DOHH2 (cell line): ENCODE measurements at regions not wholly inside any gene's neighbourhood (a gene's known extent, or its start where the extent isn't known, plus 50 kb on each side); places are given as distances from the start of the nearest gene placed in this dataset.

Experiments used
- H3F3A ChIP-seq: fragments of 200-600 bp; sonication (generic), shearing (Covaris generic); 2 replicates; pipeline ENCODE4 v1.6.0; 2016; ENCODE audit warnings: antibody characterized with exemption, mild to moderate bottlenecking; ENCODE audit not compliant: control insufficient read depth, insufficient read depth
- H3K27ac ChIP-seq: fragments of 200-600 bp; sonication (generic); 2 replicates; pipeline ENCODE4 v1.5.1; 2014; ENCODE audit warnings: low read depth, mild to moderate bottlenecking, low read length, moderate library complexity
- H3K27me3 ChIP-seq: fragments of 200-600 bp; sonication (generic); 2 replicates; pipeline ENCODE4 v1.6.1; 2014; ENCODE audit warnings: mild to moderate bottlenecking, low read length, mixed read lengths; ENCODE audit not compliant: control insufficient read depth
- H3K36me3 ChIP-seq: fragments of 200-600 bp; sonication (generic); 2 replicates; pipeline ENCODE4 v1.6.1; 2014; ENCODE audit warnings: mild to moderate bottlenecking, low read length, moderate library complexity, mixed read lengths; ENCODE audit not compliant: control insufficient read depth
- H3K4me1 ChIP-seq: fragments of 200-600 bp; sonication (generic); 2 replicates; pipeline ENCODE4 v1.6.1; 2014; ENCODE audit warnings: mild to moderate bottlenecking, low read length, mixed read lengths; ENCODE audit not compliant: control insufficient read depth
- H3K4me2 ChIP-seq: fragments of 200-600 bp; sonication (generic); 2 replicates; pipeline ENCODE4 v1.6.0; 2014; ENCODE audit warnings: mild to moderate bottlenecking, low read length, moderate library complexity
- H3K4me3 ChIP-seq: fragments of 200-600 bp; sonication (generic); 2 replicates; pipeline ENCODE4 v1.5.1; 2014; ENCODE audit warnings: mild to moderate bottlenecking, low read length, mixed read lengths
- H3K79me2 ChIP-seq: fragments of 200-600 bp; sonication (generic); 2 replicates; pipeline ENCODE4 v1.6.1; 2014; ENCODE audit warnings: mild to moderate bottlenecking, low read length, mixed read lengths; ENCODE audit not compliant: control insufficient read depth
- H3K9me2 ChIP-seq: fragments of 200-600 bp; sonication (generic); replicated peaks from 2 replicates; pipeline ENCODE4 v1.6.1; 2014; ENCODE audit warnings: mild to moderate bottlenecking, low read length, mixed read lengths; ENCODE audit not compliant: control insufficient read depth
- H3K9me3 ChIP-seq: fragments of 200-600 bp; sonication (generic); 2 replicates; pipeline ENCODE4 v1.6.1; 2014; ENCODE audit warnings: antibody characterized with exemption, low read length, mixed read lengths; ENCODE audit not compliant: control insufficient read depth, insufficient read depth
- H4K20me1 ChIP-seq: fragments of 200-600 bp; sonication (generic); 2 replicates; pipeline ENCODE4 v1.6.0; 2014; ENCODE audit warnings: low read depth, mild to moderate bottlenecking, antibody characterized with exemption, low read length, moderate library complexity; ENCODE audit not compliant: control insufficient read depth, insufficient read depth
- CTCF ChIP-seq: fragments of 200-600 bp; sonication (generic); IDR thresholded peaks from one replicate; pipeline ENCODE4 v1.5.1; 2014; ENCODE audit warnings: antibody characterized with exemption, mild to moderate bottlenecking, low read depth, low read length; ENCODE audit not compliant: poor library complexity, severe bottlenecking
- EZH2phosphoT487 ChIP-seq: fragments of 200-600 bp; sonication (generic); IDR thresholded peaks from 2 replicates; pipeline ENCODE4 v1.6.1; 2017; ENCODE audit warnings: borderline replicate concordance, mild to moderate bottlenecking, antibody characterized with exemption, low read length, moderate library complexity, mixed read lengths

- Histone ChIP-seq H3K79me2 (no peaks in the 10 kb centered on the region), H3F3A (no peaks in the 10 kb centered on the region), H3K36me3 (no peaks in the 10 kb centered on the region), H3K4me1 (no peaks in the 10 kb centered on the region), H3K4me3 (no peak overlapping the region), H3K9me2 (no peaks in the 10 kb centered on the region), H3K27me3 (no peaks in the 10 kb centered on the region), H3K4me2 (no peak overlapping the region), H3K27ac (no peak overlapping the region), H4K20me1 (no peaks in the 10 kb centered on the region), H3K9me3 (no peaks in the 10 kb centered on the region)
- no peak for TF ChIP-seq CTCF
- TF ChIP-seq EZH2phosphoT487 = no peak
Observed at GRCh38 chr13:83281654-83282053, 600.6 kb downstream of the SLITRK1 start.

- Histone ChIP-seq H3K27me3 (no peaks in the 10 kb centered on the region), H3F3A (no peaks in the 10 kb centered on the region), H3K4me1 (no peaks in the 10 kb centered on the region), H3K79me2 (no peaks in the 10 kb centered on the region), H3K4me2 (no peak overlapping the region), H3K9me3 (no peaks in the 10 kb centered on the region; the same call in 1 of the 2 replicates), H3K9me2 (no peaks in the 10 kb centered on the region), H3K27ac (no peak overlapping the region), H3K36me3 (no peaks in the 10 kb centered on the region), H4K20me1 (no peaks in the 10 kb centered on the region), H3K4me3 (no peak overlapping the region)
- no peak for TF ChIP-seq CTCF
- TF ChIP-seq EZH2phosphoT487 = no peak
Observed at GRCh38 chr13:83274679-83275078, 607.6 kb downstream of the SLITRK1 start.

- TF ChIP-seq CTCF = no peak
- no peaks in the 10 kb centered on the region for H3K4me1 ChIP-seq
Observed at GRCh38 chr13:83272652-83273240, 609.5 kb downstream of the SLITRK1 start.

More at GRCh38 chr13:83272652-83273240, 609.5 kb downstream of the SLITRK1 start:
- H3K36me3 ChIP-seq = no peaks in the 10 kb centered on the region
- H3K4me3 ChIP-seq = no peak overlapping the region
- no peaks in the 10 kb centered on the region for H3K79me2 ChIP-seq
- no peaks in the 10 kb centered on the region; the same call in 1 of the 2 replicates for H3K9me3 ChIP-seq
- no peaks in the 10 kb centered on the region for H4K20me1 ChIP-seq
- H3F3A ChIP-seq = no peaks in the 10 kb centered on the region
- no peaks in the 10 kb centered on the region for H3K9me2 ChIP-seq
- H3K4me2 ChIP-seq = no peak overlapping the region
- no peaks in the 10 kb centered on the region for H3K27me3 ChIP-seq
- H3K27ac ChIP-seq = no peak overlapping the region
